HG03439 (cell line): ENCODE measurements at regions not wholly inside any gene's neighbourhood (a gene's known extent, or its start where the extent isn't known, plus 50 kb on each side); places are given as distances from the start of the nearest gene placed in this dataset.

ENCODE experiments used
- ATAC-seq: cut with Tn5 transposase; IDR thresholded peaks from one replicate; pipeline ENCODE4 v1.9.1; 2021; ENCODE audit warnings: mild to moderate bottlenecking, moderate library complexity; ENCODE audit not compliant: unreplicated experiment

DNA sequence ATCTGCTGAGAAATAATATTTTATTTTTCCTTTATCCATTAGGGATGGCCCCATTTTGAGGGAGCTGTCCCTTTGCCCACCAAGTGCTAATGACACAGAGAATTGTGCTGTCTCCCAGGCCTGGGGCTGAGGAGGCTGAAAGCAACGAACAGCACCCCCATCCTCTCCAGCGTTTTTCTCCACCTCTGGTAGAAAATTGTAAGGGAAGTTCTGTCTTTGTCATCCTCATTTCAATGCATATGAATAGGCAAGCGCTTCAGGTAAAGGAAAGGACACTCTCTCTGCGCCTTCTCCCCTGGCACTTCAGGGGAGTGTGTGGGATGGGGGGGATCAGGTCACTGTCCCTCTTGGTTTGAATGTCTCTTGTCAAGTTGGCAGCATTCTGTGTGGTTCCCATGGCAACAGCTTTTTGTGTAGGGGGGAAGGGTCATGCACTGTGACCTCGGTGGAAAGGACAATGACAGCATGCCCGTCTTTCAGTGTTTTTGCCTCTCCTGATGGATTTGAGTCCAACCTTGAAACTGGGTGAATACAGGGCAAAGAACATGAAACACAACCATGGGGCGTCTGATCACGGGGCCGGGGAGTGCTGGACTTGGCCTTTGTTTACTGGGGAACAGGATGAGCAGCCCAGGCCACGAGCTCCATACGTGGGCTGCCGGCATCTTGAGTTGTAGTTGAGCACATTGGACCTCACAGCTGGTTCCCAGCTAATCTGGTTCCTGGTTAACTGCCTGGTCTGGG is 230.2 kb downstream of the VRK1 start:
- ATAC-seq: no peak

DNA sequence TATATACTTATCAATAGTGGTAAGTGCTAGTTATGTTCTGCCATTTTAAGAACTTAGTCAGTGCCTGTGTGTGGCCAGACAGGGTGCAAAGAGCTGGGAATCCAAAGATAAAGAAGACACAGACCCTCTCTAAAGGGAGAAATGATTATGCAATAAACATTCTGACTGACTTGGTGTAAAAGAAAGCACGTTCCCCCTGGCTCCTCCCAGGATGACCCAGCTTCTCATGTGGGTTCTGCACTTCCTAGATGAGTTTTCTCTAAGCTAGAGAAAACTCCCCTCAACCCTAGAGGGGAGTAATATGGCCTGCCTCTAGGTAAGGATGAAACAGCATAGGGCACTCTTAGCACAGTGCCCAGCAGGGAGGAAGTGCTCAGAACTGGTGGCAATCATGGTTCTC is 231.2 kb downstream of the VRK1 start:
- no peak for ATAC-seq

GRCh38 chr14:97029800-97030199 is 232.6 kb downstream of the VRK1 start:
- ATAC-seq: no peak

GRCh38 chr14:97031530-97031929 is 234.3 kb downstream of the VRK1 start:
- no peak for ATAC-seq

- ATAC-seq: no peak
These were observed 236.4 kb downstream of the VRK1 start for GRCh38 chr14:97033556-97034081.

DNA sequence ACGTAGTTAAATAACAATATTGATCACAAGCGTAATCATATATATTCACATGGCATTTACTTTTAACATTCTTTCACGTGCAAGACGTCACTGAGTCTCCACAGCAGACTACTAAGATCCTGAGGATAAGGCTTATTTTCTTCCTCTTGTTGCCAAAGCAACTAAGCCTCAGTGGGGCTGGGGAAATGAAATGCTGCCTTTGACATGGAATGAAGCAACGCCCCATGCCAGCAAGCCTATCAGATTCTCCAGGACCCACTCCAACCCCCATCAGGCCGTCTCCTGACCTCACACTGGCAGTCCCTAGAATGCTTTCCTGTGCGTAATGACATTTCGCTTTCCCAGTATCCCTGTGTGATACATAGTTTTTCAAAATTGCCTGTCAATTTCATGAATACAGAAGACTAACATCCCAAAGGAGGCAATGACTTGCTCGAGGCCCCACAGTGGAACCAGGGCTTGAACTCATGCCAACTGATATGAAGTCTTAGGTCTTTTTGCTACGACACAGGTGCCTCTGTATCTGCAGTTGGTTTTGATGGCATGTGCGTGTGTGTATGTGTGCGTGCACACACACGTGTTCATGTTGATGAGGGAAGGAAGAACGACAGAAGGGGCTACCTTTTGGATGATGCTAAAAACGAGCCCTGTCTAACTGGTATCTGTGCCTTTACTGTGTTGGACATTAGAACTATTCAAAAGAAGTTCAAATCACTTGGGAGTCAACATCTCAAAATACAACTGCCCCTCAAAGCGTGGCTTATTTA is 239.1 kb downstream of the VRK1 start:
- no peak for ATAC-seq

DNA sequence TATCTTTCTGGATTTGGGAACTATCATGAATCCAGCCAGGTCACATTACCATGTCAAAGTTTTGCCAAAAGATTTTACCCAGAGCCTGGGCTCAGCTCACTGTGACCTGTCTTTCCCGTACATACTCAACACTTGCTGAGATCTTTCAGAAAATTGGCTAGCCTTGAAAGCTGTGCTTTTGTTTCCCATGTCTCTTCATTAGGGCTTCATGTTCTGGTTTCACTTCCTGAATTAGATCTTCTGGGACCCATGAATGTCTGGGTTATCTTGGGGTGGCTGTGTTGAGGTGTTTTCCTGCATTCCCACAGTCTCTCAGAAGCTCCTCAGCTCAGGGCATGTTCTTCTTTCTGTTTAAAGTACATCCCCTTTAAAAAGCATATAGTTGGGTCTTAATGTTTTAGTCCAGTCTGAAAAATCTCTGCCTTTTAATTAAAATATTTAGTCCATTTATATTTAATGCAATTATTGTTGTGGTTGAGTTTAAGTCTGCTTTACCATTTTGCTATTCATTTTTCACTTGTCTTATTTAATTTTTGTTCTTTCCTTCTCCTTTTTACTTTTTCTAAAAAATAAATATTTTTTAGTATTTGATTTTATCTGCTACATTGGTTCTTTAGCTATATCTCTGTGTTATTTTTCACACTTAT is 242.7 kb downstream of the VRK1 start:
- no peak for ATAC-seq

DNA sequence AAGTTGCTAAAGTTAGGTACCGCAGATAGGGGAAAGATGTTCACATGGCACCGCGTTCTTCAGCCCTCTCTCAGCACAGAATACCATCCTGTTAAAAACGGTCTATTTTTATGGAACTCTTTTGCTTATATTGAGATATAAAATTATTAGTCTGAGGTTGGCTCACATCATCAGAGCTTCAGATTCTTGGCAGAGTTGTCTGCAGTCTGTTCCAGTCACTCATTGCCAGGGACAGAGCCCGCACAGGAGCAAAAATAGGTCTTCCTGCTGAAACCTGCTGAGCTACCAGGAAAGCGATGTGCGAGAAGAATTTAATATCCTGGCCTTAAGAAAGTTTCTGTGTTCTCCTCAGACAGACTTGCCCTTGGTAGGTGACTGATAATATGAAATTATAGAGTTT is 249.8 kb downstream of the VRK1 start:
- no peak for ATAC-seq

DNA sequence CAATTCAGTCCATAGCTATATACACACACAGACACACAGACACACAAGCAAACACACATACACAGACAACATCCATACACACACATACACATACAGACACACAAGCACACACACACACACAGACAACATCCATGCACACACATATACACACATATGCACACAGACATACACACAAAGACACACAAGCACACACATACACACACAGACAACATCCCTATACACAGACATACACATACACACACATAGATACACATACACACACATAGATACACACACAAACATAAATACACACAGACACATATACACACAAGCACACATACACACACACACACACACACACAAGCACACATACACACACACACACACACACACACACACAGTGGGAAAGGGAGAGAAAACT is 254.8 kb downstream of the VRK1 start:
- no peak for ATAC-seq

DNA sequence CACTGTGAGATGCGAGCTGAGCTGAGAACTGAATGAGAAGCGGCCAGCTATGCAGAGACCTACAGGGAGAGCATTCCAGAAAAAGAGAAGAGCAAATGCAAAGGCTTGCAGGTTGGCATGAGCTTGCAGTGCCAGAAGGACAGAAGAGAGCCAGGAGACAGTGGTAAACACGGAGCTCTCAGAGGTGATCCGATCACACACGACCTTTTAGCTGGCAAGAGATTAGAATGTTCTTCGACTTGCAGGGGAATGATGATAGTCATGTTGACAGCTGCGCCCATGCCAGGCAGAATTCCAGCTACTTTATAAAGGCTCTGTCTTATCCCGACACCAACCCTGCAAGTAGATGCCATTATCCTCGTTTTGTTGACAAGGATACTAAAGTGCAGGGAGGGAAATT is 256.8 kb downstream of the VRK1 start:
- ATAC-seq: no peak

- ATAC-seq: no peak
These were observed 258.2 kb downstream of the VRK1 start for GRCh38 chr14:97055355-97055754.

DNA sequence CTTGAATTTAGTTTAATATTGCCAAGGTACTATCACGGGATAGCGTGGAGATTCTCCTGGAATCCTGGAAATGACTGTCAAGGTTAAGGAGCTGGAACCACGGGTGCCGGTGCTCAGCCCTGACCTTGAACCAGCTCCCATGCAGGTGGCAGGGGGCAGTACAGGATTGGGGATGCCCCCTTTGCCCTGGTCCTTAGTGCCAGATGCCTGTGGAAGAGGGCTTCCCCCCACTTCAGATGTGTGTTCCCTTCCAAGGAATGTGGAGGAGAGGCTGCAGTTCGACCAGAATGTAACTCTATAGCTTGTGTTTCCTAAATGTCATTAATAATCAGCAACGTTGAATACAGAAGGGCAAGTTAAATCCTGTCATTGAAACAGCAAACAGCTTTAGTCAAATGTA is 258.9 kb downstream of the VRK1 start:
- ATAC-seq: no peak

DNA sequence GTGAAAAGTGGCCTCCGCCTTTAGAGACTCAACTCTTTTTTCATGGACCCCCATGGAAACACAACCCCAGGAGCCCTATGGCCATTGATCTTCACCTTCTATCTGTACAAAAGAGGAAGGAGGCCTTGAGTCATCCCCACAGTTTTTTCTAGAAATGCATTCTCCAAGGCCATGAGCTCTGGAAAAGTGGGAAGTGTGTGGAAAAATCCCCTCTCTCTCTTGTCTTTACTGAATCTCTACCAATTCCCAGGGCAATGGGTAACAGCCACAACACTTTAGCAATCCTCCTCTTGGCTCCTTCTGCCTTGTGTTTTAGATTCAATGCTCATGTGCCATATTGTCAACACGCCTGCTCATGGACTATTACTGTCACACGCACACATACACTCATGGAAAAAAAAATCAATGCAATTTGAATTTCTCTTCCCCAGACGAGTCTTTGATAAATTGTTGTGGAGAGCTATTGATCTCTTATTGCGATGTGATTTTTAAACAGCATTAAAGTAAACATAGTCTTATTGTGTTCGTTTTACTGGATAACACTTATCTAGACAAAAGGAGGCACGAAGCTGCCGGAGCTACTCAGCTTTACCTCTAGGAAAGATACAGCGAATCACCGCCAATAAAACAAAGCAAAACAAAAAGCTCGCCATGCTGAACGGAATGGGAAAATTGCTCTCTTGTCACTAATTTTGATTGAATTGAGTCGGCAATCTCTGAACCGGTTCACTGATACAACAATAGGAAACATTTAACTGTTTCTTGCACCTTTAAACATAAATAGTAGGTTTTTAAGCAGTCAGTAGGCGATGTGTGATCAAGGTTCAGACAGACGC is 260.3 kb downstream of the VRK1 start:
- ATAC-seq: no peak

DNA sequence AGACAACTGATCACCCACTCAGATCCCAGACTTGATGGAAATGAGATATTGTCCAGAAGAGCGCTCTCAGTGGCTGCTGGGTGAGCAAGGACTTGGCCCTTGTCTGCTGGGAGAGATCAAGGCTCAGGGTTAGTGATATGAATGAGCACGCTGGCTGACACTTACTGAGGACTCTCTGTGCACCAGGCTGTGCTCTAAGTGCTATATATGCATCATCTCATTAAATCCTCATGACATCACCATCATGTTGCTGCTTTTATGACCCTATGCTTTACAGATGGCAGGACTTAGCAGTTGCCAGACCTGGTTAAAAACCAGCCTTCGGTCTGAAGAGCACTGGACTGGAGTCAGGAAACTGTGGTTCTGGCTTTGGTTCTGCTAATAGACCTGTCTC is 260.9 kb downstream of the VRK1 start:
- no peak for ATAC-seq

DNA sequence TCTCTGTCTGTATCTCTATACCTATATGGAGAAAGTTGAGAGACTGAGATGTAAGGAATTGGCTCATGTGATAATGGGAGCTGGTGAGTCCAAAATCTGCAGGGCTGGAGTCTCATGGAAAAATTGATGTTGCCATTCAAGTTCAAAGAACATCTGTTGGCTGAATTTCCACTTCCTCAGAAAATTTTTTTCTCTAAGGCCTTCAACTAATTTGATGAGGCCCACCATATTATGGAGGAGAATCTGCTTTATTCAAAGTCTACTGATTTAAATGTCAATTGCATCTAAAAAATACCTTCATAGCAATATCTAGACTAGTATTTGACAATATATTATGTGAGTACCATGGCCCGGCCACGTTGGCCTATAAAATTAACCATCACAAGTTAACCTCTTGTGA is 261.4 kb downstream of the VRK1 start:
- no peak for ATAC-seq

DNA sequence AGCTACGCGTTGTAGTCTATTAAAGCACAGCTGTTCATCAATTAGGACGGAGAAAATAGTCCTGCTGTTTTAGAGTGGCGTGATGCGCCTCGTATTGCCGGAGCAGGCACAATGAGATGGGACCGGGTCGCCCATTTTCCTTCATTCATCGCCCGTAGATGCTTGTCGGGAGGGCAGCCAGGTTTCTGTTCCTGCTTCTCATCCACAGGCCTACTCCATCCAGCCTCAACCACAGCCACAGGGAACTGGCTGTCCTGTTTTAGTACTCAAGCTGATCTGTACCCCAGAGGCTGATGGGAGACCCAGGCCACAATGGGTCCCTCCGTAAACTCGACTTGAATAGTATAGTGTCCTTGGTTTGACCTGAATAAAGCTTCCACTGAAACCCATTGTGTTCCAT is 264.0 kb downstream of the VRK1 start:
- ATAC-seq: no peak

- no peak for ATAC-seq
These were observed 264.5 kb downstream of the VRK1 start for GRCh38 chr14:97061714-97062113.

GRCh38 chr14:97065305-97066067 is 268.3 kb downstream of the VRK1 start:
- ATAC-seq: no peak

DNA sequence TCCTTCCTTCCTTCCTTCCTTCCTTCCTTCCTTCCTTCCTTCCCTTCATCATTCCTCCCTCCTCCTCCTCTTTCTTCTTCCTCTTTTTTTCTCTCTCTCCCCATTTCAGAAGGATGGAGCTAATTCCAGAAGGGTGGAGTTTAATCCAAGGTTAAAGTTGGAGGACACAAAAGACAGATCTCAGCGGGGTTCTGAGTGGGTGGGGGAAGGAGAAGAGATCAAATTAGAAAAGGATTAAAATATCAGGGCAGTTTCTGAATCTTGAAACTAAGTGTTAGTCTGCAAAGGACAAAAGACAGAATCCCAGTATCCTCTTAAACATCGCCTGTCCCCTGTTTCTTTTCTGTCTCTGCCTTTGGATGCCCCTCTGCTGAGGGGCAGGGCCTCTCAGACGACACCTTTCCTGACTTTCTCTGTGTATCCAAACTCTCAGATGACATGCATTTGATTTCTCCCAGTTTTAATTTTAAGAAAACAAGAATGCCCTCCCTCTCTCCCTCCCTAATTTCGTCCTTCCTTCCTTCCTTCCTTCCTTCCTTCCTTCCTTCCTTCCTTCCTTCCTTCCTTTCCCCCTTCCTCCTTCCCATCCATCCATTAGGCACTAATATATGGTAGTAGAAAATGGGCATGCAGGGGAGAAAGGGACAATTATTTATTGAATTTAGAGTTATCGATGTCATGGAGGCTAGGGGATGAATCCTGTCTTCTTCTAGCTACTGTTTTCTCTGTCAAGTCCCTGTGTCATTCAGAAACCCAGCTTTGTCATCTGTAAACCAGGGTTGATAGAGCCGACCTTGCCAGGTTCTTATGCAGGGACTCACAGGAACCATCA is 269.1 kb downstream of the VRK1 start:
- ATAC-seq: no peak
